ENCODE measurements at regions not wholly inside any gene's neighbourhood (a gene's known extent, or its start where the extent isn't known, plus 50 kb on each side); places are given as distances from the start of the nearest gene placed in this dataset.
A peak's percentile ranks its signal among the peaks of the same experiment; 100 is the strongest.

DNA sequence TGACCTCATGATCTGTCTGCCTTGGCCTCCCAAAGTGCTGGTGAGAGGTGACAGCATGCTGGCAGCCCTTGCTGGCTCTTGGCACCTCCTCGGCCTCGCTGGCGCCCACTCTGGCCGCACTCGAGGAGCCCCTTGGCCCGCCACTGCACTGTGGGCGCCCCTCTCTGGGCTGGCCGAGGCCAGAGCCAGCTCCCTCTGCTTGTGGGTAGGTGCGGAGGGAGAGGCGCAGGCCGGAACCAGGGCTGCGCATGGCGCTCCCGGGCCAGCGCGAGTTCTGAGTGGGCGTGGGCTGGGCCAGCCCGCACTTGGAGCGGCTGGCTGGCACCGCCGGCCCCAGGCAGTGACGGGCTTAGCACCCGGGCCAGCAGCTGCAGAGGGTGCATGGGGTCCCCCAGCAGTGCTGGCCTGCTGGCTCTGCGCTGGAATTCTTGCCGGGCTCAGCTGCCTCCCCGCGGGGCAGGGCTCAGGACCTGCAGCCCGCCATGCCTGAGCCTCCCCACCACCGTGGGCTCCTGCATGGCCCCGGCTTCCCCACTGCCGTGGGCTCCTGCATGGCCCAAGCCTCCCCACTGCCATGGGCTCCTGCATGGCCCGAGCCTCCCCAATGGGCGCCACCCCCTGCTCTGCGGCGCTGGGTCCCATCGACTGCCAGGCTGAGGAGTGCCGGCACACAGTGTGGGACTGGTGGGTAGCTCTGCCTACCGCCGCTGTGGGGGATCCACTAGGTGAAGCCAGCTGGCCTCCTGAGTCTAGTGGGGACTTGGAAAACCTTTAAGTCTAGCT lies 76.4 kb upstream of the OSBPL11 start:
- Histone ChIP-seq H3K4me3 (ENCODE audit: low read depth, low read length, poor library complexity, severe bottlenecking) (no peak overlapping the region), H3K27me3 (replicated peaks; ENCODE audit: insufficient read depth, low read depth, low read length, poor library complexity) (no peaks in the 10 kb centered on the region), H3K4me1 (ENCODE audit: insufficient read depth, low read length, poor library complexity, severe bottlenecking) (no peaks in the 10 kb centered on the region), H3K27ac (ENCODE audit: low read depth, low read length, poor library complexity, severe bottlenecking) (no peak overlapping the region), H3K9me3 (ENCODE audit: low read depth, low read length, poor library complexity, severe bottlenecking) (no peaks in the 10 kb centered on the region), H3K36me3 (ENCODE audit: insufficient read depth, low read length, poor library complexity, severe bottlenecking) (no peaks in the 10 kb centered on the region)
- no TSS peak for BruUV-seq (replicated peaks)
- intact Hi-C loops (cut with micrococcal nuclease; ENCODE audit: unreplicated experiment) = no loop called here
- ChIA-PET POLR2A (ENCODE audit: low non-redundant PET) (no interaction called here), CTCF (no interaction called here)
- TF ChIP-seq CTCF (conservative IDR thresholded peaks at IDR 0.05; ENCODE audit: low read depth, low read length) = no peak
- no peak for TF ChIP-seq EZH2 (IDR thresholded peaks at IDR 0.05; ENCODE audit: borderline replicate concordance, low read depth, low read length, poor library complexity, severe bottlenecking)
- no peak for DNase-seq (ENCODE audit: low spot score)

- CTCF ChIA-PET = no interaction called here
Observed at GRCh38 chr3:125675791-125676190, 80.5 kb upstream of the OSBPL11 start.

GRCh38 chr3:125679258-125679657 lies 84.0 kb upstream of the OSBPL11 start:
- CTCF ChIA-PET = no interaction called here
- no TSS peak for BruUV-seq (replicated peaks)
- Histone ChIP-seq H3K4me3 (ENCODE audit: low read depth, low read length, poor library complexity, severe bottlenecking) (no peak overlapping the region), H3K27ac (ENCODE audit: low read depth, low read length, poor library complexity, severe bottlenecking) (no peak overlapping the region), H3K36me3 (ENCODE audit: insufficient read depth, low read length, poor library complexity, severe bottlenecking) (no peaks in the 10 kb centered on the region), H3K4me1 (ENCODE audit: insufficient read depth, low read length, poor library complexity, severe bottlenecking) (no peaks in the 10 kb centered on the region), H3K9me3 (ENCODE audit: low read depth, low read length, poor library complexity, severe bottlenecking) (no peaks in the 10 kb centered on the region), H3K27me3 (replicated peaks; ENCODE audit: insufficient read depth, low read depth, low read length, poor library complexity) (no peaks in the 10 kb centered on the region)
- peak; percentile 14 for DNase-seq (ENCODE audit: low spot score)
- no peak for TF ChIP-seq EZH2 (IDR thresholded peaks at IDR 0.05; ENCODE audit: borderline replicate concordance, low read depth, low read length, poor library complexity, severe bottlenecking)
- no peak for TF ChIP-seq CTCF (conservative IDR thresholded peaks at IDR 0.05; ENCODE audit: low read depth, low read length)
- intact Hi-C loops (cut with micrococcal nuclease; ENCODE audit: unreplicated experiment) = no loop called here
- POLR2A ChIA-PET (ENCODE audit: low non-redundant PET) = no interaction called here

More at GRCh38 chr3:125675791-125676190, 80.5 kb upstream of the OSBPL11 start:
- BruUV-seq (replicated peaks) = no TSS peak
- Histone ChIP-seq H3K9me3 (ENCODE audit: low read depth, low read length, poor library complexity, severe bottlenecking) (no peaks in the 10 kb centered on the region), H3K27me3 (replicated peaks; ENCODE audit: insufficient read depth, low read depth, low read length, poor library complexity) (no peaks in the 10 kb centered on the region), H3K27ac (ENCODE audit: low read depth, low read length, poor library complexity, severe bottlenecking) (no peak overlapping the region), H3K4me3 (ENCODE audit: low read depth, low read length, poor library complexity, severe bottlenecking) (no peak overlapping the region), H3K4me1 (ENCODE audit: insufficient read depth, low read length, poor library complexity, severe bottlenecking) (no peaks in the 10 kb centered on the region), H3K36me3 (ENCODE audit: insufficient read depth, low read length, poor library complexity, severe bottlenecking) (no peaks in the 10 kb centered on the region)
- intact Hi-C loops (cut with micrococcal nuclease; ENCODE audit: unreplicated experiment) = no loop called here
- DNase-seq (ENCODE audit: low spot score) = no peak
- POLR2A ChIA-PET (ENCODE audit: low non-redundant PET) = no interaction called here
- TF ChIP-seq EZH2 (IDR thresholded peaks at IDR 0.05; ENCODE audit: borderline replicate concordance, low read depth, low read length, poor library complexity, severe bottlenecking) = no peak
- TF ChIP-seq CTCF (conservative IDR thresholded peaks at IDR 0.05; ENCODE audit: low read depth, low read length) = no peak

Data from A673 (cell line).